Esophagus muscularis mucosa (tissue), 3 donors: ENCODE measurements at regions not wholly inside any gene's neighbourhood (a gene's known extent, or its start where the extent isn't known, plus 50 kb on each side); places are given as distances from the start of the nearest gene placed in this dataset.

ENCODE experiments used
- POLR2A ChIP-seq: fragments of 450-650 bp; IDR thresholded peaks from one replicate; pipeline ENCODE4 v1.6.1; 2017; ENCODE audit warnings: antibody characterized with exemption, moderate library complexity, mild to moderate bottlenecking, low read depth
- TF ChIP-seq, protein P1 (sequence below), 3 experiments: fragments of 200-600 bp in 2 of 3; fragments of 450-650 bp in 1 of 3; sonication (generic) in 2 of 3; IDR thresholded peaks; one replicate each; pipeline ENCODE4 v1.5.1; 2017 to 2019; ENCODE audit warnings: antibody characterized with exemption in 3 of 3, mild to moderate bottlenecking in 2 of 3, moderate library complexity in 1 of 3

DNA sequence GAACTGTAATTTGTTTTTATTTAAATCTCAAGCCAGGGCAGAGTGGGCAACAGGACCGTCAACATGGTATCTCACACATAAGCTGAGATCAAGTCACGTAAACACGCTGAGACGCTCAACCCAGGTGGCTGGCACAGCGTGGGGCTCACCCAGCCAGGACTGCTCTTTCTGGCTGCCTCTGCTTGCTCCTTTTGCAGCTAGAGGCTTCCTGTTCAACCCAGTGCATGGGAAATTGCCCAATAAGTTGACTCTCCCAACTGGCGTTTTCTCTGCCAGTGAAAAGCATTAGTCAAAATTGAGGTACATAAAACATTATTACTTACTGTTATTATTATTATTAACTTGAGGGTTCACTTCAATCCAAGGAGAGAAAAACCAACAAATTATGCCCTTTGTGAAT lies 398.1 kb downstream of the NR2F2 start:
- TF ChIP-seq, protein P1, sequence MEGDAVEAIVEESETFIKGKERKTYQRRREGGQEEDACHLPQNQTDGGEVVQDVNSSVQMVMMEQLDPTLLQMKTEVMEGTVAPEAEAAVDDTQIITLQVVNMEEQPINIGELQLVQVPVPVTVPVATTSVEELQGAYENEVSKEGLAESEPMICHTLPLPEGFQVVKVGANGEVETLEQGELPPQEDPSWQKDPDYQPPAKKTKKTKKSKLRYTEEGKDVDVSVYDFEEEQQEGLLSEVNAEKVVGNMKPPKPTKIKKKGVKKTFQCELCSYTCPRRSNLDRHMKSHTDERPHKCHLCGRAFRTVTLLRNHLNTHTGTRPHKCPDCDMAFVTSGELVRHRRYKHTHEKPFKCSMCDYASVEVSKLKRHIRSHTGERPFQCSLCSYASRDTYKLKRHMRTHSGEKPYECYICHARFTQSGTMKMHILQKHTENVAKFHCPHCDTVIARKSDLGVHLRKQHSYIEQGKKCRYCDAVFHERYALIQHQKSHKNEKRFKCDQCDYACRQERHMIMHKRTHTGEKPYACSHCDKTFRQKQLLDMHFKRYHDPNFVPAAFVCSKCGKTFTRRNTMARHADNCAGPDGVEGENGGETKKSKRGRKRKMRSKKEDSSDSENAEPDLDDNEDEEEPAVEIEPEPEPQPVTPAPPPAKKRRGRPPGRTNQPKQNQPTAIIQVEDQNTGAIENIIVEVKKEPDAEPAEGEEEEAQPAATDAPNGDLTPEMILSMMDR (IDR thresholded peaks at IDR 0.05) = no peak
- no peak for TF ChIP-seq POLR2A
